WTC11 (cell line): ENCODE measurements at regions not wholly inside any gene's neighbourhood (a gene's known extent, or its start where the extent isn't known, plus 50 kb on each side); places are given as distances from the start of the nearest gene placed in this dataset.

Experiments used
- ATAC-seq: fragments of 200-7000 bp; cut with Tn5 transposase; 2 replicates; pipeline ENCODE4 v1.10.0; 2021; ENCODE audit warnings: mild to moderate bottlenecking, moderate library complexity
- CTCF ChIA-PET: fragments of 300-600 bp; sonication (Branson Sonifier 250); formaldehyde crosslinking; loops from one replicate; lab custom pipeline; 2021; ENCODE audit warnings: antibody characterized with exemption; lab: Charles Lee
- POLR2A ChIA-PET: fragments of 350-600 bp; sonication (Branson Sonifier 250); formaldehyde crosslinking; loops from one replicate; lab custom pipeline; 2021; ENCODE audit warnings: antibody characterized with exemption; lab: Charles Lee
- DNase-seq: peaks from one replicate; pipeline ENCODE4 v3.0.0; 2021; ENCODE audit warnings: low spot score
- H3K27ac Mint-ChIP-seq: 2 replicates; pipeline ENCODE4 v1.8.0; 2021; ENCODE audit warnings: mixed read lengths
- H3K27me3 Mint-ChIP-seq: 2 replicates; pipeline ENCODE4 v1.8.0; 2021; ENCODE audit warnings: low read depth, mild to moderate bottlenecking, moderate library complexity, mixed read lengths
- H3K36me3 Mint-ChIP-seq: 2 replicates; pipeline ENCODE4 v1.8.0; 2021; ENCODE audit warnings: mixed read lengths
- H3K4me1 Mint-ChIP-seq: 2 replicates; pipeline ENCODE4 v1.8.0; 2022; ENCODE audit warnings: mixed read lengths
- H3K4me3 Mint-ChIP-seq: 2 replicates; pipeline ENCODE4 v1.8.0; 2021; ENCODE audit warnings: mild to moderate bottlenecking, moderate library complexity, mixed read lengths
- H3K9me3 Mint-ChIP-seq: 2 replicates; pipeline ENCODE4 v1.8.0; 2021; ENCODE audit warnings: mixed read lengths
- ATF6 ChIP-seq: sonication (generic); formaldehyde crosslinking; IDR thresholded peaks from 2 replicates; pipeline ENCODE4 v1.8.1; 2023; ENCODE audit warnings: mild to moderate bottlenecking, missing genetic modification reagents
- CBFB ChIP-seq: sonication (generic); formaldehyde crosslinking; IDR thresholded peaks from 2 replicates; pipeline ENCODE4 v1.8.1; 2022; ENCODE audit warnings: mild to moderate bottlenecking, low read depth, missing genetic modification reagents
- CREB1 ChIP-seq: sonication (generic); formaldehyde crosslinking; IDR thresholded peaks from 2 replicates; pipeline ENCODE4 v1.8.0; 2023; ENCODE audit warnings: mild to moderate bottlenecking, missing genetic modification reagents
- CTCF ChIP-seq: fragments of 200-600 bp; IDR thresholded peaks from 2 replicates; pipeline ENCODE4 v1.8.0; 2022; ENCODE audit warnings: antibody characterized with exemption
- E2F1 ChIP-seq: sonication (generic); formaldehyde crosslinking; IDR thresholded peaks from 2 replicates; pipeline ENCODE4 v1.8.0; 2022; ENCODE audit warnings: mild to moderate bottlenecking, missing genetic modification reagents
- GRHL2 ChIP-seq: fragments of 250-450 bp; sonication (Bioruptor Pico); IDR thresholded peaks from 2 replicates; pipeline ENCODE4 v1.8.0; 2022; ENCODE audit warnings: mild to moderate bottlenecking, moderate library complexity; ENCODE audit not compliant: insufficient replicate concordance, severe bottlenecking
- IRF2 ChIP-seq: sonication (generic); formaldehyde crosslinking; IDR thresholded peaks from 2 replicates; pipeline ENCODE4 v1.8.0; 2022; ENCODE audit warnings: low read depth, missing genetic modification reagents, borderline replicate concordance
- MLX ChIP-seq: sonication (generic); formaldehyde crosslinking; IDR thresholded peaks from 2 replicates; pipeline ENCODE4 v1.8.1; 2023; ENCODE audit warnings: mild to moderate bottlenecking, missing genetic modification reagents, moderate library complexity
- MYBL2 ChIP-seq: sonication (generic); formaldehyde crosslinking; IDR thresholded peaks from 2 replicates; pipeline ENCODE4 v1.8.1; 2023; ENCODE audit warnings: mild to moderate bottlenecking, moderate library complexity, missing genetic modification reagents
- NR3C1 ChIP-seq: sonication (generic); formaldehyde crosslinking; conservative IDR thresholded peaks from 2 replicates; pipeline ENCODE4 v1.8.1; 2023; ENCODE audit warnings: low read depth, mild to moderate bottlenecking, missing genetic modification reagents
- RORB ChIP-seq: fragments of 250-450 bp; sonication (Bioruptor Pico); IDR thresholded peaks from 2 replicates; pipeline ENCODE4 v1.9.0; 2021; ENCODE audit warnings: mild to moderate bottlenecking
- TCF7 ChIP-seq: sonication (generic); formaldehyde crosslinking; IDR thresholded peaks from 2 replicates; pipeline ENCODE4 v1.8.0; 2022; ENCODE audit warnings: mild to moderate bottlenecking, low read depth, missing genetic modification reagents, moderate library complexity
- TP53 ChIP-seq: sonication (generic); formaldehyde crosslinking; IDR thresholded peaks from 2 replicates; pipeline ENCODE4 v1.8.1; 2023; ENCODE audit warnings: mild to moderate bottlenecking, missing genetic modification reagents
- ZNF219 ChIP-seq: sonication (generic); formaldehyde crosslinking; IDR thresholded peaks from 2 replicates; pipeline ENCODE4 v1.8.0; 2023; ENCODE audit warnings: missing genetic modification reagents, mild to moderate bottlenecking, borderline replicate concordance
- ZNF423 ChIP-seq: fragments of 250-450 bp; sonication (Bioruptor Pico); IDR thresholded peaks from 2 replicates; pipeline ENCODE4 v2.1.2; 2022; ENCODE audit warnings: mild to moderate bottlenecking, moderate library complexity
- ZNF532 ChIP-seq: fragments of 250-450 bp; sonication (Bioruptor Pico); IDR thresholded peaks from 2 replicates; pipeline ENCODE4 v1.9.0; 2021; ENCODE audit warnings: mild to moderate bottlenecking, borderline replicate concordance
- TF ChIP-seq, protein P1 (sequence below): sonication (generic); formaldehyde crosslinking; IDR thresholded peaks from 2 replicates; pipeline ENCODE4 v1.8.1; 2022; ENCODE audit warnings: mild to moderate bottlenecking, moderate library complexity, missing genetic modification reagents
- TF ChIP-seq, protein P2 (sequence below): sonication (generic); formaldehyde crosslinking; IDR thresholded peaks from 2 replicates; pipeline ENCODE4 v1.8.0; 2022; ENCODE audit warnings: mild to moderate bottlenecking, missing genetic modification reagents
- TF ChIP-seq, protein P3 (sequence below): sonication (generic); formaldehyde crosslinking; IDR thresholded peaks from 2 replicates; pipeline ENCODE4 v1.8.0; 2022; ENCODE audit warnings: missing genetic modification reagents

GRCh38 chr4:110396963-110397362 is 79.0 kb upstream of the ENPEP start:
- Mint-ChIP-seq H3K9me3 (no peaks in the 10 kb centered on the region), H3K27me3 (peaks cover 87% of the 10 kb centered on the region), H3K4me3 (no peak overlapping the region), H3K4me1 (peaks cover 8% of the 10 kb centered on the region; the same call in 1 of the 2 replicates), H3K36me3 (no peaks in the 10 kb centered on the region), H3K27ac (no peak overlapping the region)
- TF ChIP-seq CTCF = no peak
- TF ChIP-seq, protein P1, sequence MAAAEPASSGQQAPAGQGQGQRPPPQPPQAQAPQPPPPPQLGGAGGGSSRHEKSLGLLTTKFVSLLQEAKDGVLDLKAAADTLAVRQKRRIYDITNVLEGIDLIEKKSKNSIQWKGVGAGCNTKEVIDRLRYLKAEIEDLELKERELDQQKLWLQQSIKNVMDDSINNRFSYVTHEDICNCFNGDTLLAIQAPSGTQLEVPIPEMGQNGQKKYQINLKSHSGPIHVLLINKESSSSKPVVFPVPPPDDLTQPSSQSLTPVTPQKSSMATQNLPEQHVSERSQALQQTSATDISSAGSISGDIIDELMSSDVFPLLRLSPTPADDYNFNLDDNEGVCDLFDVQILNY (CRISPR knock-in tag) = no peak
- no peak for TF ChIP-seq MLX (CRISPR knock-in tag)
- TF ChIP-seq RORB (CRISPR knock-in tag) = no peak
- TF ChIP-seq, protein P2, sequence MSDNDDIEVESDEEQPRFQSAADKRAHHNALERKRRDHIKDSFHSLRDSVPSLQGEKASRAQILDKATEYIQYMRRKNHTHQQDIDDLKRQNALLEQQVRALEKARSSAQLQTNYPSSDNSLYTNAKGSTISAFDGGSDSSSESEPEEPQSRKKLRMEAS (CRISPR knock-in tag) = no peak
- ChIA-PET CTCF (no interaction called here), POLR2A (no interaction called here)
- ATAC-seq (no peak), DNase-seq (no peak)

DNA sequence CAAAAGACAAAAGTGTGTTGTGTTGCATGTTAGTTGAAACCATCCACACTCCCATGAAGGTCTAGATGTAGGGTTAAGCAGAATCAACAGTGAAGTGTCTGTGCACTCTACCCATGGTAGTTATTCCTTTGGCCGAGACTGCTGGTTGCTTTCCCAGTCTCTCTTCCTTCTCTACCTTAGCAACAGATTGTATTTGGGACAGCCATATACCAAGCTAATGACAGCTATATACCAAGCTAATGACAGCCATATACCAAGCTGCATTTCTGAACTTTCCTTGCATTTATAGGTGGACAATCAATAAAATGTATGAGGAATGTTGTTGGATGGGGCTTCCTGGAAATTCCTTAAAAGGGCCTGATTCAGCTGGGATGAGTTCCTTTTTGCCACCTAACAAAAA is 80.5 kb upstream of the ENPEP start:
- no peaks in the 10 kb centered on the region for H3K36me3 Mint-ChIP-seq
- ChIA-PET POLR2A (no interaction called here), CTCF (interaction anchor here (1.2 kb wide), 1 partner anchor 80 kb away, joined by 5 read pairs; no protein-coding TSS in a partner anchor)
- DNase-seq (no peak), ATAC-seq (no peak)
- H3K9me3 Mint-ChIP-seq = no peaks in the 10 kb centered on the region
- no peak overlapping the region for H3K4me3 Mint-ChIP-seq
- H3K4me1 Mint-ChIP-seq = peaks cover 8% of the 10 kb centered on the region; the same call in 1 of the 2 replicates
- peaks cover 86% of the 10 kb centered on the region for H3K27me3 Mint-ChIP-seq
- no peak overlapping the region for H3K27ac Mint-ChIP-seq
- TF ChIP-seq CREB1 = no peak
- TF ChIP-seq NR3C1 (CRISPR knock-in tag) = no peak
- TF ChIP-seq ZNF532 (CRISPR knock-in tag) = no peak
- no peak for TF ChIP-seq E2F1 (CRISPR knock-in tag)
- TF ChIP-seq, protein P3, sequence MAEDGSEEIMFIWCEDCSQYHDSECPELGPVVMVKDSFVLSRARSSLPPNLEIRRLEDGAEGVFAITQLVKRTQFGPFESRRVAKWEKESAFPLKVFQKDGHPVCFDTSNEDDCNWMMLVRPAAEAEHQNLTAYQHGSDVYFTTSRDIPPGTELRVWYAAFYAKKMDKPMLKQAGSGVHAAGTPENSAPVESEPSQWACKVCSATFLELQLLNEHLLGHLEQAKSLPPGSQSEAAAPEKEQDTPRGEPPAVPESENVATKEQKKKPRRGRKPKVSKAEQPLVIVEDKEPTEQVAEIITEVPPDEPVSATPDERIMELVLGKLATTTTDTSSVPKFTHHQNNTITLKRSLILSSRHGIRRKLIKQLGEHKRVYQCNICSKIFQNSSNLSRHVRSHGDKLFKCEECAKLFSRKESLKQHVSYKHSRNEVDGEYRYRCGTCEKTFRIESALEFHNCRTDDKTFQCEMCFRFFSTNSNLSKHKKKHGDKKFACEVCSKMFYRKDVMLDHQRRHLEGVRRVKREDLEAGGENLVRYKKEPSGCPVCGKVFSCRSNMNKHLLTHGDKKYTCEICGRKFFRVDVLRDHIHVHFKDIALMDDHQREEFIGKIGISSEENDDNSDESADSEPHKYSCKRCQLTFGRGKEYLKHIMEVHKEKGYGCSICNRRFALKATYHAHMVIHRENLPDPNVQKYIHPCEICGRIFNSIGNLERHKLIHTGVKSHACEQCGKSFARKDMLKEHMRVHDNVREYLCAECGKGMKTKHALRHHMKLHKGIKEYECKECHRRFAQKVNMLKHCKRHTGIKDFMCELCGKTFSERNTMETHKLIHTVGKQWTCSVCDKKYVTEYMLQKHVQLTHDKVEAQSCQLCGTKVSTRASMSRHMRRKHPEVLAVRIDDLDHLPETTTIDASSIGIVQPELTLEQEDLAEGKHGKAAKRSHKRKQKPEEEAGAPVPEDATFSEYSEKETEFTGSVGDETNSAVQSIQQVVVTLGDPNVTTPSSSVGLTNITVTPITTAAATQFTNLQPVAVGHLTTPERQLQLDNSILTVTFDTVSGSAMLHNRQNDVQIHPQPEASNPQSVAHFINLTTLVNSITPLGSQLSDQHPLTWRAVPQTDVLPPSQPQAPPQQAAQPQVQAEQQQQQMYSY (CRISPR knock-in tag) = no peak
- TF ChIP-seq IRF2 (CRISPR knock-in tag) = no peak
- no peak for TF ChIP-seq CBFB (CRISPR knock-in tag)
- no peak for TF ChIP-seq TCF7 (CRISPR knock-in tag)
- TF ChIP-seq TP53 (CRISPR knock-in tag) = no peak
- no peak for TF ChIP-seq ATF6 (CRISPR knock-in tag)
- no peak for TF ChIP-seq ZNF219 (CRISPR knock-in tag)
- TF ChIP-seq GRHL2 (CRISPR knock-in tag) = no peak
- TF ChIP-seq MYBL2 (CRISPR knock-in tag) = no peak
- no peak for TF ChIP-seq ZNF423 (CRISPR knock-in tag)
